GM12864 (cell line): ENCODE measurements at regions not wholly inside any gene's neighbourhood (a gene's known extent, or its start where the extent isn't known, plus 50 kb on each side); places are given as distances from the start of the nearest gene placed in this dataset.

ENCODE experiments used
- DNase-seq: peaks from one replicate; pipeline ENCODE4 v3.0.0-alpha.2; 2011; ENCODE audit warnings: low read depth
- H3K4me3 ChIP-seq: 2 replicates; pipeline ENCODE4 v1.5.1; 2011; ENCODE audit warnings: mild to moderate bottlenecking, low read depth, low read length, control low read depth
- CTCF ChIP-seq: IDR thresholded peaks from 2 replicates; pipeline ENCODE4 v1.5.1; 2011; ENCODE audit warnings: low read depth, mild to moderate bottlenecking, moderate library complexity, low read length, control low read depth, inconsistent platforms; ENCODE audit errors: missing control alignments

GRCh38 chr5:125047871-125048270, 301.4 kb upstream of the ZNF608 start:
- no peak for TF ChIP-seq CTCF
- DNase-seq: no peak
- H3K4me3 ChIP-seq: no peak overlapping the region

- no peak for TF ChIP-seq CTCF
- no peak overlapping the region for H3K4me3 ChIP-seq
- DNase-seq: no peak
Observed at GRCh38 chr5:125049721-125050702, 303.6 kb upstream of the ZNF608 start.

- no peak for TF ChIP-seq CTCF
- DNase-seq: no peak
- H3K4me3 ChIP-seq: no peak overlapping the region
Observed at GRCh38 chr5:125050926-125051325, 304.5 kb upstream of the ZNF608 start.

- no peak for DNase-seq
- TF ChIP-seq CTCF: no peak
- H3K4me3 ChIP-seq: no peak overlapping the region
Observed at GRCh38 chr5:125052584-125052983, 306.1 kb upstream of the ZNF608 start.

GRCh38 chr5:125053179-125053578, 306.7 kb upstream of the ZNF608 start:
- no peak for DNase-seq
- TF ChIP-seq CTCF: no peak
- no peak overlapping the region for H3K4me3 ChIP-seq

GRCh38 chr5:125054146-125054545, 307.7 kb upstream of the ZNF608 start:
- no peak for TF ChIP-seq CTCF
- H3K4me3 ChIP-seq: no peak overlapping the region
- DNase-seq: no peak
